Left ventricle myocardium inferior (tissue), 1 donor: ENCODE measurements at regions not wholly inside any gene's neighbourhood (a gene's known extent, or its start where the extent isn't known, plus 50 kb on each side); places are given as distances from the start of the nearest gene placed in this dataset.

Experiments used
- DNase-seq: peaks from one replicate; pipeline ENCODE4 v3.0.0-alpha.2; 2020
- H3K27ac ChIP-seq: fragments of 200-600 bp; replicated peaks from 2 replicates; pipeline ENCODE4 v1.8.0; 2021
- H3K27me3 ChIP-seq: fragments of 200-600 bp; 2 replicates; pipeline ENCODE4 v1.8.0; 2021; ENCODE audit warnings: low read depth
- H3K36me3 ChIP-seq: fragments of 200-600 bp; 2 replicates; pipeline ENCODE4 v1.8.0; 2021
- H3K4me1 ChIP-seq: fragments of 200-600 bp; 2 replicates; pipeline ENCODE4 v1.8.0; 2021
- H3K4me3 ChIP-seq: fragments of 200-600 bp; 2 replicates; pipeline ENCODE4 v1.8.0; 2021; ENCODE audit warnings: mild to moderate bottlenecking, moderate library complexity
- H3K9me3 ChIP-seq: fragments of 200-600 bp; replicated peaks from 2 replicates; pipeline ENCODE4 v1.8.0; 2021
- intact Hi-C: fragments of 100-400 bp; cut with micrococcal nuclease; formaldehyde crosslinking; loops from one replicate; pipeline ENCODE4 v1.11.0; 2022
- TF ChIP-seq, protein P1 (sequence below): fragments of 200-600 bp; IDR thresholded peaks from 2 replicates; pipeline ENCODE4 v1.8.0; 2021; ENCODE audit warnings: antibody characterized with exemption, mild to moderate bottlenecking, borderline replicate concordance
- donor health status: DM: no; HTN: yes; CAD: no; lungs with severe emphysema.

GRCh38 chr22:49179886-49180682 lies 647.6 kb downstream of the BRD1 start:
- intact Hi-C loops = no loop called here
- Histone ChIP-seq H3K36me3 (no peaks in the 10 kb centered on the region), H3K9me3 (peaks cover 12% of the 10 kb centered on the region), H3K27ac (no peak overlapping the region), H3K4me3 (no peak overlapping the region), H3K27me3 (peaks cover 66% of the 10 kb centered on the region), H3K4me1 (no peaks in the 10 kb centered on the region)
- TF ChIP-seq, protein P1, sequence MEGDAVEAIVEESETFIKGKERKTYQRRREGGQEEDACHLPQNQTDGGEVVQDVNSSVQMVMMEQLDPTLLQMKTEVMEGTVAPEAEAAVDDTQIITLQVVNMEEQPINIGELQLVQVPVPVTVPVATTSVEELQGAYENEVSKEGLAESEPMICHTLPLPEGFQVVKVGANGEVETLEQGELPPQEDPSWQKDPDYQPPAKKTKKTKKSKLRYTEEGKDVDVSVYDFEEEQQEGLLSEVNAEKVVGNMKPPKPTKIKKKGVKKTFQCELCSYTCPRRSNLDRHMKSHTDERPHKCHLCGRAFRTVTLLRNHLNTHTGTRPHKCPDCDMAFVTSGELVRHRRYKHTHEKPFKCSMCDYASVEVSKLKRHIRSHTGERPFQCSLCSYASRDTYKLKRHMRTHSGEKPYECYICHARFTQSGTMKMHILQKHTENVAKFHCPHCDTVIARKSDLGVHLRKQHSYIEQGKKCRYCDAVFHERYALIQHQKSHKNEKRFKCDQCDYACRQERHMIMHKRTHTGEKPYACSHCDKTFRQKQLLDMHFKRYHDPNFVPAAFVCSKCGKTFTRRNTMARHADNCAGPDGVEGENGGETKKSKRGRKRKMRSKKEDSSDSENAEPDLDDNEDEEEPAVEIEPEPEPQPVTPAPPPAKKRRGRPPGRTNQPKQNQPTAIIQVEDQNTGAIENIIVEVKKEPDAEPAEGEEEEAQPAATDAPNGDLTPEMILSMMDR = no peak
- DNase-seq = peak; percentile 4

- Histone ChIP-seq H3K9me3 (peaks cover 12% of the 10 kb centered on the region), H3K4me1 (no peaks in the 10 kb centered on the region), H3K36me3 (no peaks in the 10 kb centered on the region), H3K27me3 (peaks cover 65% of the 10 kb centered on the region), H3K4me3 (no peak overlapping the region), H3K27ac (no peak overlapping the region)
- no peak for DNase-seq
- intact Hi-C loops = no loop called here
- TF ChIP-seq, protein P1 = no peak
Measured at GRCh38 chr22:49179175-49179574, 648.5 kb downstream of the BRD1 start.

GRCh38 chr22:49178246-49179005 lies 649.2 kb downstream of the BRD1 start:
- Histone ChIP-seq H3K27me3 (peaks cover 64% of the 10 kb centered on the region), H3K36me3 (no peaks in the 10 kb centered on the region), H3K4me3 (no peak overlapping the region), H3K27ac (no peak overlapping the region), H3K4me1 (no peaks in the 10 kb centered on the region), H3K9me3 (peaks cover 12% of the 10 kb centered on the region)
- intact Hi-C loops = no loop called here
- TF ChIP-seq, protein P1 = no peak
- DNase-seq = no peak

DNA sequence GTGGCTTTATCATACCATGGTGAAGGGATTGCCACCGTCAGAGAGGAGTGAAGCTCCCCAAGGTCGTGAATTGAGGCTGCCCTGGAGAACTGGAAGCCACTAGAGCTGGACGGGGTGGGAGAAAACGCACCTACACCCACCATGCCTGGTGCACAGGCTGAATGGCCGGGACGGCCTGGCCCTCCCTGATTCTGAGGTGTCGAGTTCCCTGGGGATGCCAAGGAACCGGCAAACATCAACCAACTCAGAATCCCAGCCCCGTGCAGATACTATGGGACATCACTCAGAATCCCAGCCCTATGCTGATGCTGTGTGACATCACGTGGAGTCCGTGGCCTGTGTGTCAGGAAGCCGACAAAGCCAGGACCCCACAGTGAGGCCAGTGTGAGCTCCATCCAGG lies 650.0 kb downstream of the BRD1 start:
- Histone ChIP-seq H3K4me1 (no peaks in the 10 kb centered on the region), H3K27me3 (peaks cover 56% of the 10 kb centered on the region), H3K36me3 (no peaks in the 10 kb centered on the region), H3K9me3 (peaks cover 12% of the 10 kb centered on the region), H3K4me3 (no peak overlapping the region), H3K27ac (no peak overlapping the region)
- TF ChIP-seq, protein P1 = no peak
- intact Hi-C loops = no loop called here
- no peak for DNase-seq

GRCh38 chr22:49176956-49177355 lies 650.7 kb downstream of the BRD1 start:
- Histone ChIP-seq H3K4me1 (no peaks in the 10 kb centered on the region), H3K27me3 (peaks cover 49% of the 10 kb centered on the region), H3K9me3 (peaks cover 12% of the 10 kb centered on the region), H3K27ac (no peak overlapping the region), H3K4me3 (no peak overlapping the region), H3K36me3 (no peaks in the 10 kb centered on the region)
- DNase-seq = no peak
- TF ChIP-seq, protein P1 = no peak
- intact Hi-C loops = no loop called here
